Left ventricle myocardium inferior (tissue), 1 donor: ENCODE measurements at regions not wholly inside any gene's neighbourhood (a gene's known extent, or its start where the extent isn't known, plus 50 kb on each side); places are given as distances from the start of the nearest gene placed in this dataset.

Experiments
- DNase-seq: peaks from one replicate; pipeline ENCODE4 v3.0.0-alpha.2; 2020
- H3K27ac ChIP-seq: fragments of 200-600 bp; replicated peaks from 2 replicates; pipeline ENCODE4 v1.8.0; 2021
- H3K27me3 ChIP-seq: fragments of 200-600 bp; 2 replicates; pipeline ENCODE4 v1.8.0; 2021; ENCODE audit warnings: low read depth
- H3K36me3 ChIP-seq: fragments of 200-600 bp; 2 replicates; pipeline ENCODE4 v1.8.0; 2021
- H3K4me1 ChIP-seq: fragments of 200-600 bp; 2 replicates; pipeline ENCODE4 v1.8.0; 2021
- H3K4me3 ChIP-seq: fragments of 200-600 bp; 2 replicates; pipeline ENCODE4 v1.8.0; 2021; ENCODE audit warnings: mild to moderate bottlenecking, moderate library complexity
- H3K9me3 ChIP-seq: fragments of 200-600 bp; replicated peaks from 2 replicates; pipeline ENCODE4 v1.8.0; 2021
- CTCF ChIP-seq: fragments of 200-600 bp; IDR thresholded peaks from 2 replicates; pipeline ENCODE4 v1.8.0; 2021; ENCODE audit warnings: antibody characterized with exemption, mild to moderate bottlenecking, borderline replicate concordance
- intact Hi-C: fragments of 100-400 bp; cut with micrococcal nuclease; formaldehyde crosslinking; loops from one replicate; pipeline ENCODE4 v1.11.0; 2022
- donor health status: DM: no; HTN: yes; CAD: no; lungs with severe emphysema.

DNA sequence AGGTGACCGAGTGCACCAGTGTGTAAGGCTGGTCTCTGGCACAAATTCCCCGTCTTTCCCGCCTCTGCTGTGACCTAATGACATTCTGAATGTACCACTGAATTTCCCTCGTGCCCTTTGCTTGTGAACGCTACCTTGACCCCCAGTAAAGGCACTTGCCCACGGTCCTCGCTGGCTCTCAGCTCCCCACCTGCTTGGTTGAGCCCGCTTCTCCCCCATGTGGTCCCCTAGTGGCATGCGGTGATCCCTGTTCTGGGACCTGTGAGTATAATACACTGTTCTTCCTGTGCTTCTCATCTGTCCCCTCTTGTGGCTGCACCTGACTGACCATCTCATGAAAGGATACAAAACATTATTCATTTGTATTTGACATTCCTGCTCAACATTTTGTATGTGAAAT is 495.7 kb downstream of the INHBA start:
- no peak for DNase-seq
- no peaks in the 10 kb centered on the region for H3K27me3 ChIP-seq
- H3K4me3 ChIP-seq = no peak overlapping the region
- no peak overlapping the region for H3K27ac ChIP-seq
- no peak for TF ChIP-seq CTCF
- no peaks in the 10 kb centered on the region for H3K36me3 ChIP-seq
- no peaks in the 10 kb centered on the region for H3K9me3 ChIP-seq
- intact Hi-C loops = no loop called here
- H3K4me1 ChIP-seq = no peaks in the 10 kb centered on the region

DNA sequence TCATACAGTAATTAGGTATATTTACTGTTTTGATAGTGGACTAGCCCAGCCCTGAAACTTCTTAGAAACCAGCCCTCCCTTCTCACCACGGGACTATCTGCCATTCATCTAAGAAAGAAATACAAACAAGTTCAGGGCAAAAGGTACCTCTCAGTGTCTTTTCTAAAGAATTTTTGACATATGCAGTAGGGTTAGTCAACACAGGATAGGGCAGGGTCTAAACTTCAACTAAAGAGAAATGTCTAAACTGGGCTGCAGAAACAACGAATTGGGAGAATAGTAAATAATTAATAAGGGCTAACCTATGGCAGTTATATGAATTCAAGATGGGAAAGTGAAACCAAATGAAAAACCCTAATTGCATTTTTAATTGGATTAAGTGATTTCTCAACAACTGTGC is 496.6 kb downstream of the INHBA start:
- Histone ChIP-seq H3K27ac (no peak overlapping the region), H3K4me1 (no peaks in the 10 kb centered on the region), H3K9me3 (no peaks in the 10 kb centered on the region), H3K27me3 (no peaks in the 10 kb centered on the region), H3K36me3 (no peaks in the 10 kb centered on the region), H3K4me3 (no peak overlapping the region)
- intact Hi-C loops = no loop called here
- TF ChIP-seq CTCF = no peak
- no peak for DNase-seq

- no peaks in the 10 kb centered on the region for H3K9me3 ChIP-seq
- DNase-seq = no peak
- no peak for TF ChIP-seq CTCF
- H3K27me3 ChIP-seq = no peaks in the 10 kb centered on the region
- intact Hi-C loops = no loop called here
- no peak overlapping the region for H3K4me3 ChIP-seq
- H3K36me3 ChIP-seq = no peaks in the 10 kb centered on the region
- H3K27ac ChIP-seq = no peak overlapping the region
- no peaks in the 10 kb centered on the region for H3K4me1 ChIP-seq
Measured at GRCh38 chr7:41205600-41205999, 497.3 kb downstream of the INHBA start.

- Histone ChIP-seq H3K27me3 (no peaks in the 10 kb centered on the region), H3K4me3 (no peak overlapping the region), H3K9me3 (no peaks in the 10 kb centered on the region), H3K27ac (no peak overlapping the region), H3K4me1 (no peaks in the 10 kb centered on the region), H3K36me3 (no peaks in the 10 kb centered on the region)
- no peak for DNase-seq
- TF ChIP-seq CTCF = no peak
- intact Hi-C loops = no loop called here
Measured at GRCh38 chr7:41203542-41203941, 499.3 kb downstream of the INHBA start.

DNA sequence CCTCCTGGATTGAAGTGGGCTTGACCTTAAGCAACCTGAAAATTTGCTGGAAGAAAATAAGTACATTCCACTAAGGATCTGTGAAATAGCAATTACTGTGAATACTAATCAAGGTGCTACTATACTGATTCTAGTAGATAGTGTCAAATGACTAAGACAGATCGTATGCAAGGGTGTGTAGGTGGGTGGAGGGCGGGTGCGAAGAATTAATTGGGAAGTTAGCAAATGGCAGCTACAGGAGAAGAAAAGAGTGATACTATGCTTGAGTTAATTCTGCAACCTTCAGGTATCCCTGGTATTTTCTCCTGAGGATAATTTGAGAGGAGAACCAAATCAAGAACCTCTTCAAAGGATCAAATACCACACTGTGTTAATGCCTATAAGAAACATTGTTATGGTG is 501.9 kb downstream of the INHBA start:
- Histone ChIP-seq H3K4me3 (no peak overlapping the region), H3K4me1 (no peaks in the 10 kb centered on the region), H3K9me3 (no peaks in the 10 kb centered on the region), H3K27ac (no peak overlapping the region), H3K36me3 (no peaks in the 10 kb centered on the region), H3K27me3 (no peaks in the 10 kb centered on the region)
- no peak for DNase-seq
- intact Hi-C loops = no loop called here
- TF ChIP-seq CTCF = no peak

- Histone ChIP-seq H3K27ac (no peak overlapping the region), H3K4me3 (no peak overlapping the region), H3K9me3 (no peaks in the 10 kb centered on the region), H3K27me3 (no peaks in the 10 kb centered on the region), H3K4me1 (no peaks in the 10 kb centered on the region), H3K36me3 (no peaks in the 10 kb centered on the region)
- intact Hi-C loops = no loop called here
- TF ChIP-seq CTCF = no peak
- no peak for DNase-seq
Measured at GRCh38 chr7:41199136-41199535, 503.8 kb downstream of the INHBA start.
